HEK293 (cell line): ENCODE measurements at regions not wholly inside any gene's neighbourhood (a gene's known extent, or its start where the extent isn't known, plus 50 kb on each side); places are given as distances from the start of the nearest gene placed in this dataset.
"Not testable (repeated sequence)": the region's sequence is repeated elsewhere in the genome, so short reads cannot be mapped to it uniquely, and the experiment has no call there.

Experiments used
- CTCF ChIA-PET: fragments of 350-600 bp; formaldehyde crosslinking; extraction: SDS; loops from one replicate; lab custom pipeline; 2021; ENCODE audit warnings: antibody characterized with exemption; lab: Yijun Ruan, JAX
- POLR2A ChIA-PET: fragments of 300-600 bp; formaldehyde crosslinking; extraction: SDS; loops from one replicate; lab custom pipeline; 2020; ENCODE audit warnings: antibody characterized with exemption, inconsistent platforms; lab: Yijun Ruan, JAX
- H3K27ac ChIP-seq: fragments of 200-500 bp; sonication (Bioruptor generic); 2 replicates; pipeline ENCODE4 v1.5.1; 2014; ENCODE audit warnings: low read depth, low read length, control low read depth, inconsistent platforms; ENCODE audit errors: extremely low read depth
- H3K36me3 ChIP-seq, 2 experiments: fragments of 200-500 bp in 1 of 2; sonication (Bioruptor generic) in 1 of 2; 1 replicate in 1 of 2; 2 replicates in 1 of 2; pipeline ENCODE4 v1.5.1; 2014 to 2017; ENCODE audit warnings: inconsistent platforms in 2 of 2, low read length in 2 of 2; ENCODE audit not compliant: control insufficient read depth in 2 of 2, insufficient read depth in 1 of 2
- H3K4me1 ChIP-seq: fragments of 200-500 bp; sonication (Bioruptor generic); 2 replicates; pipeline ENCODE4 v1.5.1; 2014; ENCODE audit warnings: mild to moderate bottlenecking, low read length, inconsistent platforms; ENCODE audit not compliant: control insufficient read depth, insufficient read depth
- H3K4me3 ChIP-seq: 2 replicates; pipeline ENCODE4 v1.5.1; 2011; ENCODE audit warnings: low read depth, mild to moderate bottlenecking, control low read depth, low read length, moderate library complexity
- H3K9me3 ChIP-seq: fragments of 200-500 bp; sonication (Bioruptor generic); 2 replicates; pipeline ENCODE4 v1.5.1; 2014; ENCODE audit warnings: low read depth, low read length, inconsistent platforms; ENCODE audit not compliant: control insufficient read depth, insufficient read depth
- GLIS1 ChIP-seq: fragments of 450-650 bp; formaldehyde crosslinking; IDR thresholded peaks from 2 replicates; pipeline ENCODE4 v1.5.1; 2016; ENCODE audit warnings: missing biosample characterization, missing genetic modification characterization
- HOXC10 ChIP-seq: sonication (generic); formaldehyde crosslinking; IDR thresholded peaks from 2 replicates; pipeline ENCODE4 v1.8.1; 2023; ENCODE audit warnings: mild to moderate bottlenecking, missing genetic modification reagents
- KLF1 ChIP-seq: fragments of 450-650 bp; formaldehyde crosslinking; IDR thresholded peaks from 2 replicates; pipeline ENCODE4 v1.5.1; 2016; ENCODE audit warnings: missing biosample characterization, missing genetic modification characterization
- OSR2 ChIP-seq: fragments of 450-650 bp; formaldehyde crosslinking; IDR thresholded peaks from 2 replicates; pipeline ENCODE4 v1.5.1; 2016; ENCODE audit warnings: missing biosample characterization, missing genetic modification characterization
- ZBTB1 ChIP-seq: fragments of 450-650 bp; formaldehyde crosslinking; IDR thresholded peaks from 2 replicates; pipeline ENCODE4 v1.5.1; 2016; ENCODE audit warnings: missing biosample characterization, missing genetic modification characterization
- ZBTB10 ChIP-seq: fragments of 450-650 bp; formaldehyde crosslinking; IDR thresholded peaks from 2 replicates; pipeline ENCODE4 v1.5.1; 2016; ENCODE audit warnings: missing biosample characterization, missing genetic modification characterization
- ZNF169 ChIP-seq: fragments of 450-650 bp; formaldehyde crosslinking; IDR thresholded peaks from 2 replicates; pipeline ENCODE4 v1.5.1; 2016; ENCODE audit warnings: missing biosample characterization, missing genetic modification characterization
- ZNF19 ChIP-seq: fragments of 450-650 bp; formaldehyde crosslinking; IDR thresholded peaks from 2 replicates; pipeline ENCODE4; 2016; ENCODE audit warnings: missing biosample characterization, missing genetic modification characterization, low read depth
- ZNF239 ChIP-seq: fragments of 450-650 bp; formaldehyde crosslinking; IDR thresholded peaks from 2 replicates; pipeline ENCODE4 v1.5.1; 2016; ENCODE audit warnings: missing biosample characterization, missing genetic modification characterization
- ZNF248 ChIP-seq: fragments of 450-650 bp; formaldehyde crosslinking; IDR thresholded peaks from 2 replicates; pipeline ENCODE4 v1.5.1; 2017; ENCODE audit warnings: missing biosample characterization, missing genetic modification characterization
- ZNF311 ChIP-seq: fragments of 450-650 bp; formaldehyde crosslinking; IDR thresholded peaks from 2 replicates; pipeline ENCODE4 v1.5.1; 2017; ENCODE audit warnings: missing biosample characterization, missing genetic modification characterization, borderline replicate concordance
- ZNF391 ChIP-seq: fragments of 450-650 bp; formaldehyde crosslinking; IDR thresholded peaks from 2 replicates; pipeline ENCODE4 v1.5.1; 2016; ENCODE audit warnings: low read depth, missing biosample characterization, missing genetic modification characterization, borderline replicate concordance
- ZNF548 ChIP-seq: fragments of 450-650 bp; formaldehyde crosslinking; IDR thresholded peaks from 2 replicates; pipeline ENCODE4 v1.5.1; 2016; ENCODE audit warnings: missing biosample characterization, missing genetic modification characterization
- ZNF580 ChIP-seq: fragments of 450-650 bp; formaldehyde crosslinking; IDR thresholded peaks from 2 replicates; pipeline ENCODE4 v1.5.1; 2016; ENCODE audit warnings: missing biosample characterization, missing genetic modification characterization
- ZNF621 ChIP-seq: fragments of 450-650 bp; formaldehyde crosslinking; IDR thresholded peaks from 2 replicates; pipeline ENCODE4 v1.5.1; 2017; ENCODE audit warnings: missing biosample characterization, missing genetic modification characterization
- TF ChIP-seq, protein P1 (sequence below): IDR thresholded peaks from 2 replicates; pipeline ENCODE4 v1.6.1; 2011; ENCODE audit warnings: mild to moderate bottlenecking, low read depth, low read length, borderline replicate concordance
- TF ChIP-seq, protein P2 (sequence below): fragments of 450-650 bp; formaldehyde crosslinking; IDR thresholded peaks from 2 replicates; pipeline ENCODE4 v1.5.1; 2016; ENCODE audit warnings: missing biosample characterization, missing genetic modification characterization
- TF ChIP-seq, protein P3 (sequence below): fragments of 450-650 bp; formaldehyde crosslinking; IDR thresholded peaks from 2 replicates; pipeline ENCODE4 v1.5.1; 2016; ENCODE audit warnings: missing biosample characterization, missing genetic modification characterization

DNA sequence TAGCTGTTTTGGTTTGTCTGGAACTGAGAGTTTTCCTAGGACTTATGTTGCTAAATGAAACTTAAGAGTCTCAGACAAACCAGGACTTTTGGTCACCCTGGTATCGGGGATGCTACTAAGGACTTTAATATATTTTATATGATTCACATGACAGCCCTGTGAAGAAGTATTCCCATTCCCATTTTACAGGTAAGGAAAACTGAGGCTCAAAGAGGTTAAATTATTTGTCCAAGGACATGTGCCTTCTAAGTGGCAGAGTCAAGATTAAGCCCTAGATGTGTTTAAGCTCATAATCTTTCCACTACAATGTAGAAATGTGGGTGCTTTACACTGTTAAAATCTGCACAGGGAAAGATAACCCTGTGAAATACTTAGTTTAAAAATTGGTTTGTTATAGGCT, 77.7 kb upstream of the ATP5MC3 start:
- Histone ChIP-seq H3K27ac (no peak overlapping the region), H3K36me3 (no peaks in the 10 kb centered on the region), H3K4me3 (no peak overlapping the region), H3K9me3 (no peaks in the 10 kb centered on the region), H3K4me1 (no peaks in the 10 kb centered on the region)
- ChIA-PET CTCF (interaction anchor here (0.7 to 6.8 kb wide), 4 partner anchors 7 to 50 kb away, joined by 3 to 66 read pairs (median 4); no protein-coding TSS in a partner anchor), POLR2A (no interaction called here)
- TF ChIP-seq ZBTB1: no peak
- TF ChIP-seq, protein P1, sequence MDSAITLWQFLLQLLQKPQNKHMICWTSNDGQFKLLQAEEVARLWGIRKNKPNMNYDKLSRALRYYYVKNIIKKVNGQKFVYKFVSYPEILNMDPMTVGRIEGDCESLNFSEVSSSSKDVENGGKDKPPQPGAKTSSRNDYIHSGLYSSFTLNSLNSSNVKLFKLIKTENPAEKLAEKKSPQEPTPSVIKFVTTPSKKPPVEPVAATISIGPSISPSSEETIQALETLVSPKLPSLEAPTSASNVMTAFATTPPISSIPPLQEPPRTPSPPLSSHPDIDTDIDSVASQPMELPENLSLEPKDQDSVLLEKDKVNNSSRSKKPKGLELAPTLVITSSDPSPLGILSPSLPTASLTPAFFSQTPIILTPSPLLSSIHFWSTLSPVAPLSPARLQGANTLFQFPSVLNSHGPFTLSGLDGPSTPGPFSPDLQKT: no peak
- TF ChIP-seq OSR2: no peak
- TF ChIP-seq GLIS1 (tag by site-specific recombination): no peak
- no peak for TF ChIP-seq ZBTB10 (tag by site-specific recombination)
- TF ChIP-seq ZNF391 (tag by site-specific recombination): no peak
- no peak for TF ChIP-seq ZNF548 (tag by site-specific recombination)
- no peak for TF ChIP-seq ZNF169 (tag by site-specific recombination)
- no peak for TF ChIP-seq KLF1
- TF ChIP-seq ZNF19: no peak
- TF ChIP-seq HOXC10: no peak

DNA sequence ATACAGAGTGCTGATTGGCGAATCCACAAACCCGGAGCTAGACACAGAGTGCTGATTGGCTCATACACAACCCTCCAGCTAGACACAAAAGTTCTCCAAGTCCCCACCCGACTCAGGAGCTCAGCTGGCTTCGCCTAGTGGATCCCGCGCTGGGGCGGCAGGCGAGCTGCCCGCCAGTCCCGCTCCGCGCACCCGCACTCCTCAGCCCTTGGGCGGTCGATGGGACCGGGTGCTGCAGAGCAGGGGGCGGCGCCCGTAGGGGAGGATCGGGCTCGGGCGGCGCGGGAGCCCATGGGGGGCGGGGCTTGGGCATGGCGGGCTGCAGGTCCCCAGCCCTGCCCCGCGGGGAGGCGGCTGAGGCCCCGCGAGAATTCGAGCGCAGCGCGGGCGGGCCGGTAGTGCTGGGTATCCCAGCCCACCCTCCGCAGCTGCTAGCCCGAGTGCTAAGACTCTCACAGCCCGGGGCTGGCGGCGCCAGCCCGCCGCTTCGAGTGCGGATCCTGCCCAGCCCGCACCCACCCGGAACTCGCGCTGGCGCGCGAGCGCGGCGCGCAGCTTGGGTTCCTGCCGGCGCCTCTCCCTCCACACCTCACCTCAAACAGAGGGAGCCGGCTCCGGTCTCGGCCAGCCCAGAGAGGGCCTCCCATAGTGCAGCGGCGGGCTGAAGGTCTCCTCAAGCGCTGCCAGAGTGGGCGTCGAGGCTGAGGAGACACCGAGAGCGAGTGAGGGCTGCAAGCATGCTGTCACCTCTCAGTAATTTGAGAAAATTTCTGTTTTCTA, 75.5 kb upstream of the ATP5MC3 start:
- CTCF ChIA-PET: interaction anchor here (1.3 kb wide), 1 partner anchor 52 kb away, joined by 9 read pairs; no protein-coding TSS in a partner anchor
- TF ChIP-seq, protein P2, sequence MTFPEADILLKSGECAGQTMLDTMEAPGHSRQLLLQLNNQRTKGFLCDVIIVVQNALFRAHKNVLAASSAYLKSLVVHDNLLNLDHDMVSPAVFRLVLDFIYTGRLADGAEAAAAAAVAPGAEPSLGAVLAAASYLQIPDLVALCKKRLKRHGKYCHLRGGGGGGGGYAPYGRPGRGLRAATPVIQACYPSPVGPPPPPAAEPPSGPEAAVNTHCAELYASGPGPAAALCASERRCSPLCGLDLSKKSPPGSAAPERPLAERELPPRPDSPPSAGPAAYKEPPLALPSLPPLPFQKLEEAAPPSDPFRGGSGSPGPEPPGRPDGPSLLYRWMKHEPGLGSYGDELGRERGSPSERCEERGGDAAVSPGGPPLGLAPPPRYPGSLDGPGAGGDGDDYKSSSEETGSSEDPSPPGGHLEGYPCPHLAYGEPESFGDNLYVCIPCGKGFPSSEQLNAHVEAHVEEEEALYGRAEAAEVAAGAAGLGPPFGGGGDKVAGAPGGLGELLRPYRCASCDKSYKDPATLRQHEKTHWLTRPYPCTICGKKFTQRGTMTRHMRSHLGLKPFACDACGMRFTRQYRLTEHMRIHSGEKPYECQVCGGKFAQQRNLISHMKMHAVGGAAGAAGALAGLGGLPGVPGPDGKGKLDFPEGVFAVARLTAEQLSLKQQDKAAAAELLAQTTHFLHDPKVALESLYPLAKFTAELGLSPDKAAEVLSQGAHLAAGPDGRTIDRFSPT (tag by site-specific recombination): no peak
- no peak for TF ChIP-seq ZNF239 (tag by site-specific recombination)
- TF ChIP-seq HOXC10: no peak
- TF ChIP-seq, protein P3, sequence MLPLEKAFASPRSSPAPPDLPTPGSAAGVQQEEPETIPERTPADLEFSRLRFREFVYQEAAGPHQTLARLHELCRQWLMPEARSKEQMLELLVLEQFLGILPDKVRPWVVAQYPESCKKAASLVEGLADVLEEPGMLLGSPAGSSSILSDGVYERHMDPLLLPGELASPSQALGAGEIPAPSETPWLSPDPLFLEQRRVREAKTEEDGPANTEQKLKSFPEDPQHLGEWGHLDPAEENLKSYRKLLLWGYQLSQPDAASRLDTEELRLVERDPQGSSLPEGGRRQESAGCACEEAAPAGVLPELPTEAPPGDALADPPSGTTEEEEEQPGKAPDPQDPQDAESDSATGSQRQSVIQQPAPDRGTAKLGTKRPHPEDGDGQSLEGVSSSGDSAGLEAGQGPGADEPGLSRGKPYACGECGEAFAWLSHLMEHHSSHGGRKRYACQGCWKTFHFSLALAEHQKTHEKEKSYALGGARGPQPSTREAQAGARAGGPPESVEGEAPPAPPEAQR: no peak
- TF ChIP-seq ZNF580 (tag by site-specific recombination): no peak
- TF ChIP-seq ZNF311 (tag by site-specific recombination): no peak
- no peak for TF ChIP-seq ZNF248 (tag by site-specific recombination)
- TF ChIP-seq ZNF621 (tag by site-specific recombination): no peak
- Histone ChIP-seq H3K27ac (no peak overlapping the region), H3K9me3 (no peaks in the 10 kb centered on the region), H3K4me1 (no peaks in the 10 kb centered on the region), H3K36me3 (no peaks in the 10 kb centered on the region), H3K4me3 (no peak overlapping the region)
- POLR2A ChIA-PET: no interaction called here

DNA sequence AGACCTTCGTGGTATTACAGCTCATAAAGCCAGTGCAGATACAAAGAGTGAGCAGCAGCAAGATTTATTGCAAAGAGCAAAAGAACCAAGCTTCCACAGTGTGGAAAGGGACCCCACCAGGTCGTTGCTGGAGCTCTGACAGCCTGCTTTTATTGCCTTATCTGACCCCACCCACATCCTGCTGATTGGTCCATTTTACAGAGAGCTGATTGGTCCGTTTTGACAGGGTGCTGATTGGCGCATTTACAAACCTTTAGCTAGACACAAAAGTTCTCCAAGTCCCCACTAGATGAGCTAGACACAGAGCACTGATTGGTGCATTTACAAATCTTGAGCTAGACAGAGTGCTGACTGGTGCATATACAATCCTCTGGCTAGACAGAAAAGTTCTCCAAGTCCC, 74.9 kb upstream of the ATP5MC3 start:
- H3K9me3 ChIP-seq, H3K4me1 ChIP-seq, H3K36me3 ChIP-seq, POLR2A ChIA-PET, H3K27ac ChIP-seq, H3K4me3 ChIP-seq: not testable (repeated sequence)
- CTCF ChIA-PET: interaction anchor here (0.7 to 1.3 kb wide), 3 partner anchors 26 to 52 kb away, joined by 4 to 9 read pairs (median 4); no protein-coding TSS in a partner anchor
